GM12875 (cell line): ENCODE measurements at regions not wholly inside any gene's neighbourhood (a gene's known extent, or its start where the extent isn't known, plus 50 kb on each side); places are given as distances from the start of the nearest gene placed in this dataset.

ENCODE experiments used
- H3K4me3 ChIP-seq: one replicate; pipeline ENCODE4 v1.5.1; 2011; ENCODE audit warnings: low read depth, low read length, control low read depth
- CTCF ChIP-seq: IDR thresholded peaks from 2 replicates; pipeline ENCODE4 v1.5.1; 2011; ENCODE audit warnings: low read depth, mild to moderate bottlenecking, control low read depth, inconsistent platforms, low read length, moderate library complexity, borderline replicate concordance; ENCODE audit not compliant: insufficient read depth

DNA sequence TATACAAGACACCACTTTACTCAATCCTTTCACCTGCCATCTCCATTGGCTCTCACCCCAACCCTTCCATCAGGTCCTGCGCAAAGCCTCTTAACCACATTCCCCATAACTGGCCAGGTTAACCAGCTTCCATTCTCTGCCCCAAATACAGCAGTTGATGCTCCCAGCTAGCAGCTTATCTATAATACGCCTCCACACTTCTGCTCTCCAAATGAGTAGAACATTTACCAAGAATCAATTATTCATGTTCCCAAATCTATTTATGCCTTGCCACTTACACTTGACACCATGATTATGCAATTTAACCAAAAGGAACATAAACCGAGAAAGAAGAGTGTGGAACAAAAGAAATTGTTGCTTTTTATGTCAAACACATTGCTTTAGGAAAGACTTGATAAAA, 103.7 kb upstream of the TPM1 start:
- no peak overlapping the region for H3K4me3 ChIP-seq
- no peak for TF ChIP-seq CTCF

- TF ChIP-seq CTCF: no peak
- no peak overlapping the region for H3K4me3 ChIP-seq
Observed at GRCh38 chr15:62940093-62940754, 102.3 kb upstream of the TPM1 start.

DNA sequence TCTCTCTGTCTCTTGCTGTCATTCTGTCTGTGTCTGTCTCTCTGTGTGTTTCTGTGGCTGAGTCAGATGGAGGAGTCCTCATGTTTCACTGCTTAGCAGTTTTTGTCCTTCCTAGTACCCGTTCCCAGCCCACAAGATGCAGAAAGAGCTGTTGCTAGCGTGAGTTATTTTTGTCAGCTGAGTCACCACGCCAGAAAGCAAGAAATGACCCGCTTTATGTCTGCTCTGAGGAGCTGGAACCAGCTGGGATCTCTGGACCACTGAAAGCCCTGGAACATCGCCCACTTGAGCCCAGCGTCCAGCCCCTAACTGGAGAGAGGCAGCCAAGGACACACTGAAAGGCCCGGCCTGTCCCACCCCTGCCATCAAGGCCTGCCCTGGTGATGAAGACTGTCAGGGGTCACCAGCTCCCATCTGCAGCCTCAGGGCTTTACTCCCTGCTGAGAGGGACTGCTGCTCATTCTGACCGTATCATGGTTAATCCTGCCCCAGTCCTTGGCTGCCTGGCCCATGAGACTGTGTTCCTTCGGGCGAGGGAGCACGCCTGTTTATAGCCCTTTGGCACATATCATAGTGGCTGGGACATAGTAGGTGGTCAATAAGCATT, 101.7 kb upstream of the TPM1 start:
- TF ChIP-seq CTCF: no peak
- H3K4me3 ChIP-seq: no peak overlapping the region

DNA sequence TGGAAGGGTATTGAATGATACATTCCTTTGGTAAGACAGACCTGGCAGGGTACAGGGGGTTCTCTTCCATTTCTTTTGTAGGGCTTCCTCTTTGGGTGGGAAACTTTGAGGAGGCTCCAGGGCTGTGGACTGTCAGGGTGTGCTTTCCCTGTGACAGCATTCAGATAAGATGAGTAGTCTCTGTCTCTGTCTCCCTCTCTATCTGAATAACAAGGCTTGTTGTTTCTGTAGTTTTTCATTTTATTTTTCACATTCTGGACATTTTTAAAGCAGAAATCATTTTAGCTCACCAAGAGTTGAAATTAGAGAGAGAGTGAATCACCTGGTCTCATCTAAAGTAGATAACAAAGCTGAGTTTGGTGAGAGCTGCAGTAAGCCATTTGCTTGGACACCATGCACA, 100.8 kb upstream of the TPM1 start:
- H3K4me3 ChIP-seq: no peak overlapping the region
- TF ChIP-seq CTCF: no peak

GRCh38 chr15:62942428-62942827, 100.1 kb upstream of the TPM1 start:
- H3K4me3 ChIP-seq: no peak overlapping the region
- no peak for TF ChIP-seq CTCF

GRCh38 chr15:62945063-62945462, 97.5 kb upstream of the TPM1 start:
- no peak overlapping the region for H3K4me3 ChIP-seq
- TF ChIP-seq CTCF: no peak

DNA sequence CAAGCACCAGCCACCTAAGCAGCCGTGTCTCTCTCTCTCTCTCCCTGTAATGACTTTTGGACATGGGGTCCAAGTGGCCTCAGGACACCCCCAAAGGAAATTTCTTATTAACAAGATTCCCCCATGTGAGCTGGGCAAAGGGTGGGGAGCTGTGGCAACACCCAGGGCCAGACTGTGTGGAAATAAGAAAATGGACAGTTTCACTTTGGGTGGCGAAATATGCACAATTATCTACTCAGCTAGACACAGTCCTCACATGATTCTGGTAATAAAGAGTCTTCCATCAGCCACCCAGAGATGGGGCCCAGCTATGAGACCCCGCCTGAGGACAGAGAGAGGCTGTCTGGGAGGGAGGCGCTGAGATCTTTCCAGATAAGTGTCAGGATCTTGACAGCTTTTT, 96.8 kb upstream of the TPM1 start:
- TF ChIP-seq CTCF: no peak
- H3K4me3 ChIP-seq: no peak overlapping the region
